MM.1S (cell line): ENCODE measurements at regions not wholly inside any gene's neighbourhood (a gene's known extent, or its start where the extent isn't known, plus 50 kb on each side); places are given as distances from the start of the nearest gene placed in this dataset.

Experiments used
- DNase-seq: peaks from one replicate; pipeline ENCODE4 v3.0.0-alpha.2; 2015
- H2AFZ ChIP-seq: fragments of 300-600 bp; sonication (generic); 2 replicates; pipeline ENCODE4 v1.6.0; 2016; ENCODE audit warnings: antibody characterized with exemption, low read length
- H3F3A ChIP-seq: fragments of 300-600 bp; sonication (generic); 2 replicates; pipeline ENCODE4 v1.6.1; 2016; ENCODE audit warnings: mild to moderate bottlenecking, antibody characterized with exemption, low read length, moderate library complexity, mixed read lengths; ENCODE audit not compliant: insufficient read depth
- H3K27ac ChIP-seq: fragments of 300-600 bp; sonication (generic); 2 replicates; pipeline ENCODE4 v1.5.1; 2016; ENCODE audit warnings: mild to moderate bottlenecking, low read length
- H3K27me3 ChIP-seq: fragments of 300-600 bp; sonication (generic); replicated peaks from 2 replicates; pipeline ENCODE4 v1.6.0; 2016; ENCODE audit warnings: low read length; ENCODE audit not compliant: insufficient read depth
- H3K36me3 ChIP-seq: fragments of 300-600 bp; sonication (generic); replicated peaks from 2 replicates; pipeline ENCODE4 v1.6.1; 2016; ENCODE audit warnings: mild to moderate bottlenecking, low read length, mixed read lengths; ENCODE audit not compliant: insufficient read depth
- H3K4me1 ChIP-seq: fragments of 300-600 bp; sonication (generic); 2 replicates; pipeline ENCODE4 v1.6.1; 2016; ENCODE audit warnings: low read length, mixed read lengths
- H3K4me2 ChIP-seq: fragments of 300-600 bp; sonication (generic); 2 replicates; pipeline ENCODE4 v1.6.0; 2016; ENCODE audit warnings: low read depth, low read length
- H3K4me3 ChIP-seq: fragments of 300-600 bp; sonication (generic); 2 replicates; pipeline ENCODE4 v1.5.1; 2016; ENCODE audit warnings: low read length, mixed read lengths
- H3K79me2 ChIP-seq: fragments of 300-600 bp; sonication (generic); 2 replicates; pipeline ENCODE4 v1.6.1; 2016; ENCODE audit warnings: mixed run types, low read length, mixed read lengths
- H3K9ac ChIP-seq: fragments of 300-600 bp; sonication (generic); 2 replicates; pipeline ENCODE4 v1.6.1; 2016; ENCODE audit warnings: low read length, mixed read lengths
- H3K9me2 ChIP-seq: fragments of 300-600 bp; sonication (generic); replicated peaks from 2 replicates; pipeline ENCODE4 v1.6.1; 2016; ENCODE audit warnings: mild to moderate bottlenecking, low read length, mixed read lengths; ENCODE audit not compliant: insufficient read depth
- H3K9me3 ChIP-seq: fragments of 300-600 bp; sonication (generic); replicated peaks from 2 replicates; pipeline ENCODE4 v1.6.1; 2016; ENCODE audit warnings: mild to moderate bottlenecking, low read length, mixed read lengths; ENCODE audit not compliant: insufficient read depth
- H4K20me1 ChIP-seq: fragments of 300-600 bp; sonication (generic); 2 replicates; pipeline ENCODE4 v1.6.1; 2016; ENCODE audit warnings: mild to moderate bottlenecking, low read length, moderate library complexity, mixed read lengths; ENCODE audit not compliant: insufficient read depth
- CTCF ChIP-seq: fragments of 300-600 bp; sonication (generic); IDR thresholded peaks from 2 replicates; pipeline ENCODE4 v1.5.1; 2016; ENCODE audit warnings: antibody characterized with exemption, low read length, mixed read lengths
- EZH2 ChIP-seq: fragments of 300-600 bp; sonication (generic); optimal IDR thresholded peaks from 2 replicates; pipeline ENCODE3; 2017; ENCODE audit warnings: low read depth, mild to moderate bottlenecking, antibody characterized with exemption, low read length, mixed read lengths
- EZH2phosphoT487 ChIP-seq: fragments of 300-600 bp; sonication (generic); IDR thresholded peaks from 2 replicates; pipeline ENCODE4 v1.6.1; 2018; ENCODE audit warnings: antibody characterized with exemption, low read length

DNA sequence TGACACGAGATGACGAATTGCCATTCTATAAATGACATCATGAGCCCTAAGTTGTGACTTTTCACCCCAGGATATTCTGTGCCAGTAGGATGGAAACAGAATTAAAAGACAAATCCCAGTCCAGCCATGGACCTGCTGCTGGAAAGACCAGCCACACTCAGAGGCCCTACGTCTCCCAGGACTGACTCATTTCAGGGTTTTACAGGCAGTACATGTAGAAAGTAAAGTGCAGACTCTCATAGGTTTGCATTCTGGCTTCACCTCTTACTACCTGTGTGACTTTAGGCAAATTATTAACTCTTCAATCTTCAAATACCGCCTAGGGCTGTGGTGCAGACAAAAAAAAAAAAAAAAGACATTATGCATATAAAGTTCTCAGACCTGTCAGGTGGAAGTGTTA is 188.8 kb downstream of the NEBL start:
- Histone ChIP-seq H3K4me2 (no peak overlapping the region), H3F3A (no peaks in the 10 kb centered on the region), H3K4me3 (no peak overlapping the region), H3K27me3 (no peaks in the 10 kb centered on the region), H3K36me3 (no peaks in the 10 kb centered on the region), H3K27ac (no peak overlapping the region), H3K4me1 (no peaks in the 10 kb centered on the region), H3K9ac (no peak overlapping the region), H3K9me2 (no peaks in the 10 kb centered on the region), H3K9me3 (no peaks in the 10 kb centered on the region), H4K20me1 (no peaks in the 10 kb centered on the region), H3K79me2 (no peaks in the 10 kb centered on the region), H2AFZ (no peak overlapping the region)
- TF ChIP-seq CTCF (no peak), EZH2 (no peak), EZH2phosphoT487 (no peak)
- no peak for DNase-seq

GRCh38 chr10:20707251-20707650 is 189.9 kb downstream of the NEBL start:
- Histone ChIP-seq H3K27me3 (no peaks in the 10 kb centered on the region), H3K9ac (no peak overlapping the region), H3K79me2 (no peaks in the 10 kb centered on the region), H3K9me3 (no peaks in the 10 kb centered on the region), H3K9me2 (no peaks in the 10 kb centered on the region), H3F3A (no peaks in the 10 kb centered on the region), H3K4me1 (no peaks in the 10 kb centered on the region), H3K4me3 (no peak overlapping the region), H3K27ac (no peak overlapping the region), H3K4me2 (no peak overlapping the region), H3K36me3 (no peaks in the 10 kb centered on the region), H2AFZ (no peak overlapping the region), H4K20me1 (no peaks in the 10 kb centered on the region)
- DNase-seq = no peak
- no peak for TF ChIP-seq EZH2phosphoT487

GRCh38 chr10:20698837-20699236 is 198.3 kb downstream of the NEBL start:
- no peak for DNase-seq
- H3K4me3 ChIP-seq = no peak overlapping the region
- no peaks in the 10 kb centered on the region for H3F3A ChIP-seq
- no peaks in the 10 kb centered on the region for H3K4me1 ChIP-seq
- no peaks in the 10 kb centered on the region for H3K79me2 ChIP-seq
- H3K9me2 ChIP-seq = no peaks in the 10 kb centered on the region
- no peaks in the 10 kb centered on the region for H3K27me3 ChIP-seq
- H3K36me3 ChIP-seq = no peaks in the 10 kb centered on the region
- H4K20me1 ChIP-seq = no peaks in the 10 kb centered on the region
- no peak for TF ChIP-seq EZH2
- TF ChIP-seq CTCF = no peak
- no peak for TF ChIP-seq EZH2phosphoT487
- no peaks in the 10 kb centered on the region for H3K9me3 ChIP-seq
- no peak overlapping the region for H2AFZ ChIP-seq
- H3K9ac ChIP-seq = no peak overlapping the region
- H3K4me2 ChIP-seq = no peak overlapping the region
- H3K27ac ChIP-seq = no peak overlapping the region

DNA sequence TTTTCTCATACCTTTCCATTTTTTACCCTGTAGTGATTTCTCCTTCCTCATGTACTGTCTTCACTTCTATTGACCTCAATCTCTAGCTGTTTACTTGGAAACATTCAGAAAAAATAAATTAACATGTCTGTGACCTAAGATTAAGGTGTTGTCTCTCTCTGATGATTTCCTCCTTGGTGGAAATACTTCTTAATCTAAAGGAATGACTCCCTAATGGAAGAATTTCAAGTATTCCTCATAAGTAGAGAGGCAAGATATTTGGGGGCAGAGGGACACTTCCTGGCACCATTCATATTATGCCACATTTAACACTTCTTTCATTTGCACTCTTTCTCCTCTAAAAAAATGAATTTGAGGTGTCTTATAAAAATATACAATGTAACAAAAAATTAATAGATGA is 202.8 kb downstream of the NEBL start:
- Histone ChIP-seq H3F3A (no peaks in the 10 kb centered on the region), H3K27me3 (no peaks in the 10 kb centered on the region), H3K9me2 (no peaks in the 10 kb centered on the region), H3K36me3 (no peaks in the 10 kb centered on the region), H4K20me1 (no peaks in the 10 kb centered on the region), H2AFZ (no peak overlapping the region), H3K4me3 (no peak overlapping the region), H3K4me1 (no peaks in the 10 kb centered on the region), H3K27ac (no peak overlapping the region), H3K9ac (no peak overlapping the region), H3K4me2 (no peak overlapping the region), H3K9me3 (no peaks in the 10 kb centered on the region), H3K79me2 (no peaks in the 10 kb centered on the region)
- TF ChIP-seq CTCF = no peak
- TF ChIP-seq EZH2 = no peak
- no peak for DNase-seq
